NCI-H2171 (cell line): ENCODE measurements at regions not wholly inside any gene's neighbourhood (a gene's known extent, or its start where the extent isn't known, plus 50 kb on each side); places are given as distances from the start of the nearest gene placed in this dataset.

Experiments used
- DNase-seq: peaks from one replicate; lab custom pipeline; 2025; lab: John Stamatoyannopoulos, UW

DNA sequence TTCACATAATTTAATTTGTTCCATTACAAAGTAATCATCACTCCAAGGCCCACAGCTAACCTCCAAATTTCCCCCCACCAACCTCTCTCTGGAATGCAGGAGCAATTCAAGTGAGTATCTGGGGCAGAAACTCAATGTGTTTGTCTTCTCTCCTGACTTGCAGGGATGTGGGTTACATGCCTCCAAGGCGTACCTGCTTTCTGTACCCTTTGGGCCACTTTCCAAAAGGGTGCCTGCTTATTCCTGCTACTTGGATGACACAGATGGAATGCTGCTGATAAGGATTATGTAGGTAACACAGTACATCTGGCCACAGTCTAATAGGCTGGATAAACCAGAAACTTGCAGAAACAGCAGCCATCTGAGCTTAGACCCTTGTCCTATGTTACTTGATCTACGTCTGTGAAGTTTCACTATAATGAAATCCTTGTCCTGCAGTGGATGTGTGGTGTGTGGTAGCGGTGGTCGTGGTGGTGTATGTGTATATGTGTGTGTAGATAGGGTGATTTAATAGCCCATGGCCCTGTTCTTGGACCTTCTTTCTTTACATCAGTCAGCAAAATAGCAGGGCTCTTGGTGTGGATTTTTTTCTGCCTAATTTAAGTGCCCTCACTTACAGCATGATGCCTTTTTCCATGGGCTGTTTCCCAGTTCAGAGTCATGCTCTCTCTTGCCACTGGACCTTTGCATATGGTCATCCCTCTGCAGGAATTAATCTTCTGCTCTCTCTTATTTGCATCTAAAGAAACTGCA is 175.9 kb downstream of the ZDHHC21 start:
- DNase-seq: peak; percentile 15

DNA sequence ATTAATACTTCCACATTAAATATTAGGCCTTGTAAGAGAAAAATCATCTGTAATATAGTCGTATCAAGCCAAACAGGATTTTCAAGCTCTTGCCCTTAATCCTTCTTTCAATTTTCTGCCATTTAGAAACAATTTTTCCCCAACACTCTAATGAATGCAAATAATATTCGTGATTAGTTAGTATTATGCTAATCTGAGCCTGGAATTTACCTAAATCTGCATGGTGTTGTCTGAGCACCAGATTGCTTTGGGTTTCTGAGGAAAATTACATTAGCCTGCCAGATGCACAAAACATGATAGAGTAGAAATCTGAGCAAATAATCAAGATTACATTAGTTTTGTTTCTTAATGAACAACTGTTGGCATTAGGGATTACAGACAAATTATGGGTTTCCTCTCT is 176.6 kb downstream of the ZDHHC21 start:
- DNase-seq: no peak

DNA sequence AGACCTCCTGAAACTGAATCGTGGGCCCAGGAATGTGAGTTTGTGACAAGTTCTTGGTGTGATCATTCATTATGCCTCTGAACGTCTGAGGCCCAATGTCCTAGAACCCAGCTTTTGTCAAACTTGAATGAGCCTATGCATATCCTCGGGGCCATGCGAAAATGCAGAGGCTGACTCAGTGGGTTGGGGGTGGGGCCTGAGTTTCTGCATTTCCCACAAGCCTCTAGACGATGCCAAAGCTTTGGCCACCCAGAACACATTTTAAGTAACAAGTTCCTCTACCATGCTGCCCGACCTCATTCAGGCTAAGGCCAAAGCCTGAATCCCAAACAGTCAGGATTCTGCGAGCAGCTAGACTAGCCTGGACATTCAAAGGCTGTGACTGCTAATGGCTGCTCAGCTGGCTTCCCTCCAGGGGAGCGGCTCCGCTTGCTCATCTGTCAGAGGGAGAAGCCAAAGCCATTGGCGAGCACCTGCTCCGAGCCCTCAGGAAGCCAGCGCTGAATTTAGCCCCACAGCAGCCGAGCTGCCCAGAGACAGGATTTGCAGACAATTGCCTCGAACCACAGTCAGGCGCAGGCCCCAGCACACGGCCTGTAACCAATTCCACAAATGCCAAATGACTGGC is 177.5 kb downstream of the ZDHHC21 start:
- DNase-seq: no peak

DNA sequence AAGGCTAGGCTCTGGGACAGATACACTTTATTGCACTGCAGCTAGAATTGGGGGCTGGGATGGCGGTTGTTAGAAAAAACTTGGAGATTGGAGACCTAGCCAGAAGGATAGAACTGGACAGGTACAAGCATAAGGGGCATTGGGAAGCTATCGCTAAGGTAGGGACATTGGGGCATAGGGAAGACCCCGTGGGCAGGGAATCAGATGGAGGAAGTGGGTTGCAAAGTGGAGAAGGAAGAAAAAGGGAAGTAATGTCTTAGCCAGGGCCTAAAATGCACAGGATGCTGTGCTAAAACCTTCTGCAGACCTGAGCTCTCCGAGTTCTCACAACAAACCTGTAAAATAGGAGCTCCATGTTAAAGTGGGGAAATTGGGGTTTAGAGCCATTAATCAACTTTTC is 178.2 kb downstream of the ZDHHC21 start:
- no peak for DNase-seq

DNA sequence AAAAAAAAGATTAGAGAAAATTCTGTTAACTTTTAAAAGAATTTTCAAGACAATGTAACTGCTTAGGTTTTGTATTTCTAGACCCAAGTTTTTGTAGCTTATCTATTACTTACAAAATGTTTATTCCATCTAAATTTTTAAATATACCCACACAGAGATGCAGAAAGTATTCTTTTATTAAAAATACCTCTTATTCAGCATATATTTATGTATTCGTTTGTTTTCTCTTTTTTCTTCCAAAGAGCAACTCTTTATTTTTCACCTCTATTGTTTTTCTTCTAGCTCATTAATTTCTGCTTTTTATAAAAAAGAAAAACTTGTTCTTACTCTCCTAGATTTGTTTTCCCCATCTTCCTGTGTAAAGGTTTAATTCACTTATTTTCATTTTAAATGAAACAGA is 180.3 kb downstream of the ZDHHC21 start:
- DNase-seq: no peak

DNA sequence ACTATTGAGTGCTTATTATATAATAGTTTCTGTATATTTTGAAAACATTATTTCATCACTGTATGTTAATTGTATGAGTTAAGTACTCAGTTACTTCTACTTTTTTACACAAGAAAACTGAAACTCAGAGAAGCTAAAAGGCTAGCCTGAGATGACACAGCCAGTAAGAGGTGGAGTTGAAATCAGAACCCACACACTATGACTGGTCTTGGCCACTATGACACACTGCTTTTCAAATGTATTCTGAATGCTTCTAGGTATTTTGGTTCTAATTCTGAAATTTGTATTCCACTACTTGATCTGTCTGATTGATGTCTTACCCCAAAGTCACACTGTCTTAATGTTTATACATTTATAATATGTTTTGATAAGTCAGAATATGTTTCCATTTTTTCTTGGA is 181.8 kb downstream of the ZDHHC21 start:
- no peak for DNase-seq

DNA sequence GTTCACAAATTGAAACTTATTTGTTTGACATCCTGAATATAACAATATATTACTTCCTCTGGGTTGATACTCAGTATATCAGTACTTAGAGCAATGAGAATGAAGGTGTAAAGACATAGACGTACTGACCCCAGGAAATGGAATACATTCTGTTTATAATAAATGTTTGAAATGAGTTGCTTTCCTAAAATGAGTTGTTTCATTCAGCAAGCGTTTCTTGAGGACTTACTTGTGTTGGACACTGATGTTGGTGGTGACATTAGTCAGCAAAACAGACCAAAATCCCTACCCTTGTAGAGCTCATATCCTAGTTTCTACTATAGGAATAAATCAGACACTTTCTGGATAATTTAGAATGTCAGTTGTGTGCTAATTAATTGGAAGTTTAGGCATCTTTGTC is 184.3 kb downstream of the ZDHHC21 start:
- DNase-seq: no peak

DNA sequence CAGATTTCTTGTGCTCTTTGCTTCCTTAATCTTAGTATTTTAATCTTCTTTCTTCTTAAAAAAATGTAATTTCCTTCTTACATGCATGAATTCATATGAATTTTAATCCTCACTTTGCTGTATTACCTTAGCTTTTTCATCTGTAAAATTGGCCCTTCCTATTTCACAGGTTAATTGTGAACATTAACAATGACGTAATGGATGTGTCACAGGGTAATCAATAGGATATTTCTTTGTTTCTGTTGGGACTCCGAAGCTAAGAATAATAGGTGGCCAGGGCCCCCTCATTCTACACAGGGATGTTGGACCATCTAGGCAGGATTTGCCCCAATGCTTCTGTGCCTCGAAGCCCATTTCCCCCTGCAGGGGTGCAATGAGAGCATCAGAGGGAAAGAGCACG is 187.4 kb upstream of the NFIB start:
- no peak for DNase-seq

DNA sequence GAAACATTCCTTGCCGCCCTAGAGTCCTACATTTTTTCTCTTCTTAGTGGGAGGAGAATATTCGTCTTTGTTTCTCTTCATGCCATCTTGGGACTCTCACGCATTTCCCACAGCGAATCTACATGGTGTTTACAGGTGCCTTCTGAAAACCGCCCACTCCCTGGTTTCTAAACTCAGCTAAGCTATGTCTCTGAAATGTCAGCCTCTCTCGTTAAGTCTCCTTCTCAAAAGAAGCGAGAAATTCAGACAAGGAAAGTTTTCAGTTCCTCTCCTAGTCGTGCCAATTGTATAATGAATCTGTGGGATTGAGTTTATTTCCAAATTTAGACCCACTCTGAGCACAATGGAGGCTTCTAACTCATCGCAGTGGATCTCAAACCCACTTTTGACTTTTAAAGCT is 186.8 kb upstream of the NFIB start:
- DNase-seq: no peak

DNA sequence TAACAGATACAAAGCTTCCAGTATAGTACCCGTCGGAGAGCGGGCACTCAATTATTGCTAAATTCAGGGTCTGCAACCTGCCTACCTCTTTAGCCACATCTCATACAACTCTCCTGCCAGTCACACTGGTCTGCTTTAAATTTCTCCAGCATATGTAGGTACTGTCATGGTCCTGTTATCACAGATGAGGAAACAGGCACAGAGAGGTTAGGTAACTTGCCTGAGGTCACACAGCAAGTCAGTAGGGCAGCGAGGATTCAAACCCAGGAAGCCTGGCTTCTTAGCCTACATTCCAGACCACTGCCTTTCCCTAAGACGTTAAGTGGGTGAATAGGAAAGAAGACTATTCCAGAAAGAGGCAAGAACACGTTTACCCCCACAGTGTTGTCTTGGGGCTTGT is 186.0 kb upstream of the NFIB start:
- no peak for DNase-seq

DNA sequence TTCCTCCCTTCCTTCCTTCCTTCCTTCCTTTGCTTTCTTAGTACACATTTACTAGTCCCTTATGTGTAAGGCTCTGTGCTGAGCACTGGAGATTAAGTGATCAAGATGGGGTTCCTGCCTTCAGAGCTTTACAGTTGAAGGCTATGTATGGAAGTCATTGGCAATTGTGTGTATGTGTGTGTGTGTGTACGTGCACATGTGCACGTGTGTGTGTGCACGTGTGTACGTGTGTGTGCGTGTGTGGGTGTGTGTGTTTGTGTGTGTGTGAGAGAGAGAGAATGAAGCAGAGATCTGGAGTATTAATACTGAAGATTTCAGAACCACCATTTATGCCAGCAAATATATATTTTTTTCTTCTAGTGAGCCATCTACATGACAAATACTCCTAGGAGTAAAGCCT is 184.9 kb upstream of the NFIB start:
- DNase-seq: no peak

DNA sequence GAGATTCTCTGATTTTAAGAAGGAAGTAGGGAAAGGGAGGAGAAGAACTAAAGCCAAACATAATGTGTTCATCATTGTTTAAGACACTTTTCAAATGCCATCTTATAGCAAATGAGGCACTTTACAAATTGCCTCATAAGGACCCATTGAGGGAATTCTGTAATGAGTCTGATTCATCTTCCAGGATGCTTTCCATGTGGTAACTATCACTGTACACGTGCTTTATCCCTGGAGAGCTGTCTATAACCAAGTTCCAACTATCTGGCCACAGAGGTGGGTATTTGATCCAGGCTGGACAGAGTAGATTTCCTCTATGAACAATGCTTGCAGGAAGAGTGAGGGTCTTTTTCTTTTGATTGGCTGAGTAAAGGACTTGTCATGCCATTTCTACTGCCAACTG is 183.5 kb upstream of the NFIB start:
- DNase-seq: no peak

DNA sequence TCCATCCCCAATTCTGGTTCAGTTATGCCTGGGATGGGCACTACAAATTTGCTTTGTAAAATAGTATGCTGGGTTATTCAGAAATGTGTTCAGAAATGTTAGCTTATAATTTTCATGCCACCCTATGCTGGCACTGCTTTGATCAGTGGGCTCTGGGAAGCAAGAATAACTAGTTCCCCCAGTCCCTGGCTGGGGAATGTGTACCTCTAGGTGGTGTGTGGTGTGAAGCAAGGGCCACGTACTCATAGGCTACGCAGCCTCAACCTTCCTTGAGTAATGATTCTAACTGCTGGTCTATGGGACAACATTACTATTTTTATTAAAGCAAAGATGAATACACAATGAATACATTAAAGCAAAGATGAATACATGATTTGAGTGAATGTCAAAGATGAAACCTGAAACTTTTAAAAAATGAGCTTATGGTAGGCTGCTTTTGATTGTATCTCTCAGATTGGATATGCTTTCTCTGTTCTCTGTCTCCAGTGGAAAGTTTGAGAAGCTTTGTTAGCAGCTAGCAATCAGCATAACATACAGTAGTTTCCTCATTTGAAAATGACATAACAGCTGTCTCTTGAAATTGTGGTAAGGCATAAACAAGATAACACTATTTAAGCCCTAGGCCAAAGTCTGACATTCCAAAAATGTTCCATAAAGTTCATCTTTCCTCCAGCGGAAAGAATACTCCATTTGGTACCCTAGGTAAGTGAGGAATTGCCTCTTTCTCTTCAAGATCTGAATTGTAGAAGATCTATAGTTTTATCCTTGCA is 174.7 kb upstream of the NFIB start:
- no peak for DNase-seq

DNA sequence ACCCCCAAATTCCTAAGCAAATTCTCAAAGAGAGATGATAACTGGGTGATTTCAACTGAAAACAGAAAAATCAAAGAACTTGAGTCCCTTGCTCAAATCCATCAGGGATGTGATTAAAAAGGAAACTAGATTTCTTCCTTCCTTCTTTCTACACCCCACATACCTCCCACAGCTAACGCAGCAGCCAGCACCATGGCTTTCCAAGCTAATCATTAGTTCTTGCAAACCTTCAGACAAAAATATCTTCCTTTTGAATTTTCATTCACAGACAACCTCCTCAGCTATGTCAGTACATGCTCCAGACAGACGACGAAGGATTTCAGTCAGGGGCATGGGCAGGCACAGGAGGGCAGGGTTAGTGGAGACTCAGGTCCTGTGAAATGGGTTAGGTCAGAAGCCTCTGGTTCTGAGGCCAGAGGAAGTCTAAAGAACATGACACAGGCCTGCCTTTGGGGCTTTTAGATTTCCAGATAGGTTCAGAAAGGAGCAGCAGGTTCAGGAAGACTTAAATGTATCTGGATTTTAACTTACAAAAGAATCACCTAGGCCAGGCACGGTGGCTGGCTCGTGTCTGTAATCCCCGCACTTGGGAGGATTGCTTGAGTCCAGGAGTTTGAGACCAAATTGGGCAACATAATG is 173.7 kb upstream of the NFIB start:
- no peak for DNase-seq

DNA sequence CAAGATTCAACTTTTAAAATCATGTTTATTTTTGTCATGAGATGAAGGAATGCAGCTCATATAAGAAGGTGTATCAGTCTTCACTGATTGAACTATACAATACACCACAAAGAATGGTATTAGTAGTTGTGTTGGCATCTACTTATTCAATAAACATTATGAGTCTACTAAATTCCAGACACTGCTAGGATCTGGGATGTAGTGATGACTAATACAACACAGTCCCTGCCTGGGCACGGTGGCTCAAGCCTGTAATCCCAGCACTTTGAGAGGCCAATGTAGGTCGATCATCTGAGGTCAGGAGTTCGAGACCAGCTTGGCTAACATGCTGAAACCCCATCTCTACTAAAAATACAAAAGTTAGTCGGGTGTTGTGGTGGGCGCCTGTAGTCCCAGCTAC is 171.4 kb upstream of the NFIB start:
- DNase-seq: no peak

DNA sequence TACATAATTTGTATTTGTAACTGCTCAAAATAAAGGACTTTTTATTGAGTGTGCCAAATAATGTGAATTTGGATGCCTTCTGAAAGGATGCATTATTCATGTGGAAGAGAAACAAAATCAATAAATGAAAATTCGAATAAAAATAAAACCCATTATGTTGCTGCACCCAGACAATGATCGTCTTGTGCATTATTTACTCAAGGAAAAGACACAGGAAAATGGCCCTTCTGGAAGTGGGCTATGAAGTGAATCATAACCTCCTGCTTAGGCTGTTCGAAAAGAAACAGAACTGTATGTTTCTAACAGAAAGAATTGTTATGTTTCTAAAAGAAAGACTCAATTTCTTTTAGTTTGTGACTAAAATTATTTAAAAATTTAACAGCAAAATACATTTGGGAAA is 168.9 kb upstream of the NFIB start:
- DNase-seq: no peak

DNA sequence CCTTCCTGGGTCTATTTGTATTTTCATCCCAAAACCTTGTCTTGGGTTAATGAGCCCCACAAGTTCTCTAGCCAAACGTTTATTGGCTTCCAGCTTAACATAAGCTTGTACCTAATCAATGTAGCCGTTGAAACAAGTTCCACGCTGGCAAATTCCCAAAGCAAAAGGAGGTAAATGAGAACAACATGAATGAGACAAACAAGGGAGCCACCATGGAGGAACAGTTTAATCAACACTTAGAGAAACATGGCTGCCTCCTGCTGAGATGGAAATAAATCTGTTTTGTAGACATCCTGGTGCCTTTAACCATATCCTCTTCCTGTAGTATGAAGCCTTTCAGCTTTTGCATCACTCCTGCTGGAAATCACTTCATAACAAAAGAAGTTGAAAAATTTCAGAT is 166.6 kb upstream of the NFIB start:
- no peak for DNase-seq

DNA sequence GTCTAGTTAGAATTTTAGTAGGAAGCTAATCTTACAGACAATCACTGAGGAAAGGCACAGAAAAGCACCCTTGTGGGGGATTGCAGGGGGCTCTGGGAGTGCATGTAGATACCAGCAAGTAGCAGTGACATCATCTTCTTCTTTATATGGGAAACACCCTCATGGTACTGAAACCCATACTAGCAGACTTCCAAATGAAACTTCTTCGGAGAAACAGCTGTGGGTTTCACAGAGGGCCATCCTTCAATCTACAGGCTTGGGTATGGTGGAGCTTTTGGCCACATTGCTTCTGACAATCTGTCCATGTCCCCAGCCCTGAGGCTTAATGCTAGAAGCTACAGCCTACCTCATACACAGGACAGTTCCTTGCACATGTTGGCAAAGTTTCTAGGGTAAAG is 165.2 kb upstream of the NFIB start:
- no peak for DNase-seq

DNA sequence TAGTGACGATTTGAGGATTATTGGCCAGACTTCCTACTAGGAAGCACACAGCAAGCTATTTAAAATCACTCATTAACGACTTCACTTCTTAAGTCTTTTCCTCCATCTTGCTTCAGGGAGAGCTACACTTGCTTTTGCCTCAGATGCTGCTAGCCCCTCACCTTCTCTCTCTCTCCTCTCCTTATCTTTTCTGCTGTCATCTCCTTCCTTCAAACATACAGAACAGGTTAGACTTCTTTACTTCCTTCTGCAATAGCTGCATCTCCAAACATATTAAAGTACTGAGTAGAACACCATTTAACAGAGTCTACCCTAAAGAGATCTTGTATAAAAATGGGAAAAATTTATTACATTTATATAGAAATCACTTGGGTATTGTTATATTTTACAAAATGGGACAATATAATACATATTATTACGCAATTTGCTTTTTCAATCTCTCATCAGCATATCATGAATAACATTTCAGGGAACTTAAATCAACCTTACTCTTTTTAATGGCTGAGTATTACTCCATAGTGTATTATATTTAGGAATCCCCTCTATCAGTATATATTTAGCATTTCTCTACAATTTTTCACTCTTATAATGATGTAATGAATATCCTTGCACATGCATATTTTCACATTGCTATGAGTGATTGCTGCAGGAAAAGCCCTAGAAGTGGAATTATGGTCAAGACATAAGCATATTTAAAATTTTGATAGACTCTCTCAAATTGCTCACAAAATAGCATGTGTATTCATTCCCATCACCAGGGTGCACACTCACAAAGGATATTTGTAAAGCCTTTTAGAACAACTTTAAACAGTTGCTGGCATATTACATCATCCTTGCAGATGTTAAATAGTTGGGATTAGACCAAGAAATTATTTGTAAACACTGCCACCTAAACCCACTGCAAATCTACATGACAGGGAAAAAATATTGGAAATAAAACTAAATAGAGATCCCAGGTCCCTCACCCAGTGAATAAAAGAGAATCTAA is 164.5 kb upstream of the NFIB start:
- DNase-seq: no peak

DNA sequence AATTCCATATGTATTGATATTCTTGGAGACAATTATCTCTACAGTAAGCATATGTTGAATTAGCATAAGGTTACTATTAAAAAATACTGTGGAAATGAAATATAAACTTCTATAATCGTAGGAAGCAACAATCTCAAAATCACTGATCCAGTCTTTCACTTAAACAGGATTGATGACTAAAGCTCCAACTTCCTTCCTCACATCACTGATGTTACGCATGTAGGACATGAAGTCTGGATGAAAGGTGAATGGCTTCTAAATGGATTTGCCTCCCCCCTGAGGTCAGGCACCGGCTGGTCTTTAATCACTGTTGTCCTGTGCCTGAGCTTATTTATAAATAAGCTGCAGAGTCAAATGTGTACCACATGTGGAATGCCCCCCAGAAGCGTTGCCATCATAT is 157.1 kb upstream of the NFIB start:
- DNase-seq: no peak

DNA sequence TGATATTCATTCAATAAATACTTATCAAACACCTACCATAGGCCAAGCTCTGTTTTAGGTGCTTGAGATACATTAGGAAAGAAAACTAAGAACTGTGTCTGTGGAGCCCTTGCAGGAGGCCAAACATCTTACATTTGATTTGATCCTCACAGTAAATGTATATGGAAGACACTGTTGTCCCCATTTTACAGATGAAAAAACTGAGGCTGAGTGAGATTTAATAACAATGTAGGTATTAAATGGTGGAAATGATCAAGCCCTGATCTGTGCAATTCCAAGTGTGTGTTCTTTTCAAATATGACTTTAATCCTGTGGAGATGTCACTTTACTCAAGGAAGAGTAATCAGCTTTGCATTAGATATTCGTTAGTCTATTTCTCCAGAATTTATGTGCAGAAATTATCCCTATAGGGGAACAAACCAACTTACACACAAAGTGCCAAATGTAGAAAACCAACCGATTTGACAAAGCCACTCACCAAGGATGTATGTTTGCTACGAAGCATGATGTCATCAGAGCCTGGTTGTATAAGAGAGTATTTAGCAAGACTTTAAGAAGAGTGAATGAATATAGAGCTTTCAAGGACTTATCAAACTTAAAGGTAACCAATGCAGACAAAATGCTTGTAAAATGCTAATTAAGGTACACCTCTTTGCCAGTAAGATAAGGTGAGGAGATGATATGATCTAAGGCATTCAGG is 153.9 kb upstream of the NFIB start:
- no peak for DNase-seq
